ENCODE measurements at regions not wholly inside any gene's neighbourhood (a gene's known extent, or its start where the extent isn't known, plus 50 kb on each side); places are given as distances from the start of the nearest gene placed in this dataset.

DNA sequence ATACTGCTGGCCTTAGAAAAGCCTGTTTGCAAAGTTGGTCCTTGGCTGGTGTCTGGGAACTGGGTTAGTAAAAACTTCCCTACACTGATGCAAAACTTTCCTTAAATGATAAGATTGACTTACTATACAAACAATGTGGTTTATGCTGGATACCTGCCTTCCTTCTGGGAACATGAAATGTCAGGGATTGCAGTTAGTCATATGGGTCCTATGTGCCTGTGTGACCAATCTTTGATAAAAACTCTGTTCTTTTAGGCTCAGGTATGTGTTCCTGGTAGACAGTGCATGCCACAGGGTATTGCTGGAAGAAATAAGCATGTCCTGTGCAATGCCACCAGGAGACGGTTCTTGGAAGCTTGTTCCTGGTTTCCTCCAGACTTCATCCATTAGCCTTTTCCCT, 173.3 kb downstream of the RMI1 start:
- Histone ChIP-seq H2AFZ (ENCODE audit: low read depth, low read length) (no peak overlapping the region), H3K36me3 (ENCODE audit: control insufficient read depth in 2 of 2, extremely low read depth in 1 of 2, insufficient read depth in 2 of 2, low read length in 2 of 2) (no peaks in the 10 kb centered on the region), H3K27ac (ENCODE audit: insufficient read depth, low read depth, low read length) (no peak overlapping the region), H3K4me1 (ENCODE audit: control insufficient read depth, extremely low read depth, insufficient read depth, low read length) (peaks cover 22% of the 10 kb centered on the region), H3K4me3 (replicated peaks in 1 of 3; ENCODE audit: insufficient read depth in 1 of 3, low read depth in 1 of 3, low read length in 3 of 3) (no peak overlapping the region), H3K9me1 (replicated peaks; ENCODE audit: control insufficient read depth, extremely low read depth, insufficient read depth, low read length) (no peaks in the 10 kb centered on the region), H3K4me2 (ENCODE audit: insufficient read depth, low read length) (no peak overlapping the region), H3K79me2 (ENCODE audit: control insufficient read depth, insufficient read depth, low read length) (no peaks in the 10 kb centered on the region), H3K9ac (replicated peaks; ENCODE audit: extremely low read depth, insufficient read depth, low read length) (no peak overlapping the region), H3K27me3 (ENCODE audit: control insufficient read depth in 2 of 2, insufficient read depth in 2 of 2, low read length in 2 of 2) (no peaks in the 10 kb centered on the region), H3K9me3 (replicated peaks; ENCODE audit: control insufficient read depth, insufficient read depth, low read length) (no peaks in the 10 kb centered on the region), H4K20me1 (replicated peaks; ENCODE audit: control insufficient read depth, extremely low read depth, insufficient read depth, low read length) (no peaks in the 10 kb centered on the region)
- FAIRE-seq (no peak), DNase-seq (ENCODE audit: low read depth, low spot score) (no peak)
- BruUV-seq (replicated peaks) = no TSS peak
- ChIA-PET POLR2A (no interaction called here), CTCF (interaction anchor here (1.6 to 3.1 kb wide), 2 partner anchors 19 kb away, joined by 5 to 20 read pairs; no protein-coding TSS in a partner anchor)
- intact Hi-C loops (cut with micrococcal nuclease) (loop anchor here (5.0 kb wide), 1 partner anchor 447 kb away; the partner anchor contains the start of gene UBQLN1), dilution Hi-C loops (cut with MboI; ENCODE audit: extremely low pct_ligation_motif_present, low sequenced_read_pairs) (no loop called here)
- TF ChIP-seq FOS (IDR thresholded peaks at IDR 0.05; ENCODE audit: borderline replicate concordance, insufficient read depth, low read length) = no peak
- no peak for TF ChIP-seq EZH2 (IDR thresholded peaks at IDR 0.05; ENCODE audit: borderline replicate concordance, low read depth, low read length, severe bottlenecking)
- no peak for TF ChIP-seq MYC (IDR thresholded peaks at IDR 0.05; ENCODE audit: low read depth, low read length)
- no peak for TF ChIP-seq POLR2AphosphoS5 (IDR thresholded peaks at IDR 0.05; ENCODE audit: insufficient read depth, low read depth, low read length)
- TF ChIP-seq, protein P1, sequence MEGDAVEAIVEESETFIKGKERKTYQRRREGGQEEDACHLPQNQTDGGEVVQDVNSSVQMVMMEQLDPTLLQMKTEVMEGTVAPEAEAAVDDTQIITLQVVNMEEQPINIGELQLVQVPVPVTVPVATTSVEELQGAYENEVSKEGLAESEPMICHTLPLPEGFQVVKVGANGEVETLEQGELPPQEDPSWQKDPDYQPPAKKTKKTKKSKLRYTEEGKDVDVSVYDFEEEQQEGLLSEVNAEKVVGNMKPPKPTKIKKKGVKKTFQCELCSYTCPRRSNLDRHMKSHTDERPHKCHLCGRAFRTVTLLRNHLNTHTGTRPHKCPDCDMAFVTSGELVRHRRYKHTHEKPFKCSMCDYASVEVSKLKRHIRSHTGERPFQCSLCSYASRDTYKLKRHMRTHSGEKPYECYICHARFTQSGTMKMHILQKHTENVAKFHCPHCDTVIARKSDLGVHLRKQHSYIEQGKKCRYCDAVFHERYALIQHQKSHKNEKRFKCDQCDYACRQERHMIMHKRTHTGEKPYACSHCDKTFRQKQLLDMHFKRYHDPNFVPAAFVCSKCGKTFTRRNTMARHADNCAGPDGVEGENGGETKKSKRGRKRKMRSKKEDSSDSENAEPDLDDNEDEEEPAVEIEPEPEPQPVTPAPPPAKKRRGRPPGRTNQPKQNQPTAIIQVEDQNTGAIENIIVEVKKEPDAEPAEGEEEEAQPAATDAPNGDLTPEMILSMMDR (IDR thresholded peaks at IDR 0.05; ENCODE audit: extremely low read depth in 1 of 2, insufficient read depth in 1 of 2, low read depth in 1 of 2, low read length in 2 of 2) = no peak
- no peak for TF ChIP-seq GATA2 (IDR thresholded peaks at IDR 0.05; ENCODE audit: insufficient read depth, insufficient read length, low read depth, low read length)
- TF ChIP-seq, protein P2, sequence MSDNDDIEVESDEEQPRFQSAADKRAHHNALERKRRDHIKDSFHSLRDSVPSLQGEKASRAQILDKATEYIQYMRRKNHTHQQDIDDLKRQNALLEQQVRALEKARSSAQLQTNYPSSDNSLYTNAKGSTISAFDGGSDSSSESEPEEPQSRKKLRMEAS (IDR thresholded peaks at IDR 0.05; ENCODE audit: insufficient read depth, insufficient read length) = no peak
- no peak for TF ChIP-seq JUN (IDR thresholded peaks at IDR 0.05; ENCODE audit: borderline replicate concordance, insufficient read depth, insufficient read length, low read depth)
- no peak for TF ChIP-seq POLR2A (IDR thresholded peaks at IDR 0.05; ENCODE audit: low read depth, low read length)

All from endothelial cell of umbilical vein (primary cell).